ENCODE measurements at regions not wholly inside any gene's neighbourhood (a gene's known extent, or its start where the extent isn't known, plus 50 kb on each side); places are given as distances from the start of the nearest gene placed in this dataset.

DNA sequence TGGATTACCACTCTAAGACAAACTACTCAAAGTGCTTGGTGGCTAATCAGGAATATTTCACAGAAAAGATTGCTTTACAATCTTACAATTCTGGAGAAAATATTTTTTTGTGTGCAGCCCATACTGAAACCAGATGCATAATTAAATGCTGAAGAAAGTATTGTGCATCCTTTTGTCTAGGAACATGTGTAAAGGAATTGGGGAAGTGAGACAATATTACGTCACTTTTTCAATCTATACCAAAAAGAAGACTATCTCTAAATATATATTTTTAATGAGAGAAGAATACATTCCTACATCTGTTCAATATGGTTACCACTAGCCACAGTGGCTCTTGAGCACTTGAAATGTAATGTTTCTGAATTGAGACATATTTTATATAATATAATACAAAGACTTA lies 992.5 kb upstream of the ADGRB3 start:
- ChIA-PET POLR2A (no interaction called here), CTCF (no interaction called here)
- Histone ChIP-seq H3K4me3 (ENCODE audit: low read depth, low read length) (no peak overlapping the region), H3K9me3 (ENCODE audit: control insufficient read depth, insufficient read depth, low read depth, low read length) (no peaks in the 10 kb centered on the region), H3K4me1 (ENCODE audit: control insufficient read depth, insufficient read depth, low read length) (no peaks in the 10 kb centered on the region), H3K36me3 (ENCODE audit: control insufficient read depth in 2 of 2, insufficient read depth in 1 of 2, low read length in 2 of 2) (no peaks in the 10 kb centered on the region), H3K27ac (ENCODE audit: extremely low read depth, low read depth, low read length) (no peak overlapping the region)
- TF ChIP-seq PRDM1 (tag by site-specific recombination; IDR thresholded peaks at IDR 0.05) (no peak), GLI4 (tag by site-specific recombination; IDR thresholded peaks at IDR 0.05) (no peak), ZBTB1 (tag by site-specific recombination; IDR thresholded peaks at IDR 0.05) (no peak), HOXA7 (CRISPR knock-in tag; IDR thresholded peaks at IDR 0.05; ENCODE audit: borderline replicate concordance) (no peak), ZNF416 (tag by site-specific recombination; IDR thresholded peaks at IDR 0.05) (no peak), ZNF529 (tag by site-specific recombination; IDR thresholded peaks at IDR 0.05; ENCODE audit: insufficient replicate concordance) (no peak), ZNF311 (tag by site-specific recombination; IDR thresholded peaks at IDR 0.05; ENCODE audit: borderline replicate concordance) (no peak), ZNF404 (tag by site-specific recombination; IDR thresholded peaks at IDR 0.05) (no peak), ZBTB17 (tag by site-specific recombination; IDR thresholded peaks at IDR 0.05) (no peak), ZBTB48 (tag by site-specific recombination; IDR thresholded peaks at IDR 0.05) (no peak), ZNF555 (tag by site-specific recombination; conservative IDR thresholded peaks at IDR 0.05) (no peak), ZNF391 (tag by site-specific recombination; IDR thresholded peaks at IDR 0.05; ENCODE audit: borderline replicate concordance, low read depth) (no peak)
- TF ChIP-seq, protein P1, sequence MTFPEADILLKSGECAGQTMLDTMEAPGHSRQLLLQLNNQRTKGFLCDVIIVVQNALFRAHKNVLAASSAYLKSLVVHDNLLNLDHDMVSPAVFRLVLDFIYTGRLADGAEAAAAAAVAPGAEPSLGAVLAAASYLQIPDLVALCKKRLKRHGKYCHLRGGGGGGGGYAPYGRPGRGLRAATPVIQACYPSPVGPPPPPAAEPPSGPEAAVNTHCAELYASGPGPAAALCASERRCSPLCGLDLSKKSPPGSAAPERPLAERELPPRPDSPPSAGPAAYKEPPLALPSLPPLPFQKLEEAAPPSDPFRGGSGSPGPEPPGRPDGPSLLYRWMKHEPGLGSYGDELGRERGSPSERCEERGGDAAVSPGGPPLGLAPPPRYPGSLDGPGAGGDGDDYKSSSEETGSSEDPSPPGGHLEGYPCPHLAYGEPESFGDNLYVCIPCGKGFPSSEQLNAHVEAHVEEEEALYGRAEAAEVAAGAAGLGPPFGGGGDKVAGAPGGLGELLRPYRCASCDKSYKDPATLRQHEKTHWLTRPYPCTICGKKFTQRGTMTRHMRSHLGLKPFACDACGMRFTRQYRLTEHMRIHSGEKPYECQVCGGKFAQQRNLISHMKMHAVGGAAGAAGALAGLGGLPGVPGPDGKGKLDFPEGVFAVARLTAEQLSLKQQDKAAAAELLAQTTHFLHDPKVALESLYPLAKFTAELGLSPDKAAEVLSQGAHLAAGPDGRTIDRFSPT (tag by site-specific recombination; IDR thresholded peaks at IDR 0.05), result no peak
- TF ChIP-seq, protein P2, sequence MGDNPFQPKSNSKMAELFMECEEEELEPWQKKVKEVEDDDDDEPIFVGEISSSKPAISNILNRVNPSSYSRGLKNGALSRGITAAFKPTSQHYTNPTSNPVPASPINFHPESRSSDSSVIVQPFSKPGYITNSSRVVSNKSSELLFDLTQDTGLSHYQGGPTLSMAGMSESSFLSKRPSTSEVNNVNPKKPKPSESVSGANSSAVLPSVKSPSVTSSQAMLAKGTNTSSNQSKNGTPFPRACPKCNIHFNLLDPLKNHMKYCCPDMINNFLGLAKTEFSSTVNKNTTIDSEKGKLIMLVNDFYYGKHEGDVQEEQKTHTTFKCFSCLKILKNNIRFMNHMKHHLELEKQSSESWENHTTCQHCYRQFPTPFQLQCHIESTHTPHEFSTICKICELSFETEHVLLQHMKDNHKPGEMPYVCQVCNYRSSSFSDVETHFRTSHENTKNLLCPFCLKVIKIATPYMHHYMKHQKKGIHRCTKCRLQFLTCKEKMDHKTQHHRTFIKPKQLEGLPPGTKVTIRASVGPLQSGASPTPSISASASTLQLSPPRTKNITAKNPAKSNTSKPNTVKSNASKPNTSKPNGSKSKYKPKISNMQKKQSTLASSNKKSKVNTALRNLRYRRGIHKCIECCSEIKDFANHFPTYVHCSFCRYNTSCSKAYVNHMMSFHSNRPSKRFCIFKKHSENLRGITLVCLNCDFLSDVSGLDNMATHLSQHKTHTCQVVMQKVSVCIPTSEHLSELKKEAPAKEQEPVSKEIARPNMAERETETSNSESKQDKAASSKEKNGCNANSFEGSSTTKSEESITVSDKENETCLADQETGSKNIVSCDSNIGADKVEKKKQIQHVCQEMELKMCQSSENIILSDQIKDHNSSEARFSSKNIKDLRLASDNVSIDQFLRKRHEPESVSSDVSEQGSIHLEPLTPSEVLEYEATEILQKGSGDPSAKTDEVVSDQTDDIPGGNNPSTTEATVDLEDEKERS (tag by site-specific recombination; IDR thresholded peaks at IDR 0.05), result no peak
- TF ChIP-seq, protein P3, sequence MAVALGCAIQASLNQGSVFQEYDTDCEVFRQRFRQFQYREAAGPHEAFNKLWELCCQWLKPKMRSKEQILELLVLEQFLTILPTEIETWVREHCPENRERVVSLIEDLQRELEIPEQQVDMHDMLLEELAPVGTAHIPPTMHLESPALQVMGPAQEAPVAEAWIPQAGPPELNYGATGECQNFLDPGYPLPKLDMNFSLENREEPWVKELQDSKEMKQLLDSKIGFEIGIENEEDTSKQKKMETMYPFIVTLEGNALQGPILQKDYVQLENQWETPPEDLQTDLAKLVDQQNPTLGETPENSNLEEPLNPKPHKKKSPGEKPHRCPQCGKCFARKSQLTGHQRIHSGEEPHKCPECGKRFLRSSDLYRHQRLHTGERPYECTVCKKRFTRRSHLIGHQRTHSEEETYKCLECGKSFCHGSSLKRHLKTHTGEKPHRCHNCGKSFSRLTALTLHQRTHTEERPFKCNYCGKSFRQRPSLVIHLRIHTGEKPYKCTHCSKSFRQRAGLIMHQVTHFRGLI (tag by site-specific recombination; IDR thresholded peaks at IDR 0.05), result no peak
- TF ChIP-seq, protein P4, sequence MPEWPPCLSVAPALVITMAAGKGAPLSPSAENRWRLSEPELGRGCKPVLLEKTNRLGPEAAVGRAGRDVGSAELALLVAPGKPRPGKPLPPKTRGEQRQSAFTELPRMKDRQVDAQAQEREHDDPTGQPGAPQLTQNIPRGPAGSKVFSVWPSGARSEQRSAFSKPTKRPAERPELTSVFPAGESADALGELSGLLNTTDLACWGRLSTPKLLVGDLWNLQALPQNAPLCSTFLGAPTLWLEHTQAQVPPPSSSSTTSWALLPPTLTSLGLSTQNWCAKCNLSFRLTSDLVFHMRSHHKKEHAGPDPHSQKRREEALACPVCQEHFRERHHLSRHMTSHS (tag by site-specific recombination; IDR thresholded peaks at IDR 0.05), result no peak

DNA sequence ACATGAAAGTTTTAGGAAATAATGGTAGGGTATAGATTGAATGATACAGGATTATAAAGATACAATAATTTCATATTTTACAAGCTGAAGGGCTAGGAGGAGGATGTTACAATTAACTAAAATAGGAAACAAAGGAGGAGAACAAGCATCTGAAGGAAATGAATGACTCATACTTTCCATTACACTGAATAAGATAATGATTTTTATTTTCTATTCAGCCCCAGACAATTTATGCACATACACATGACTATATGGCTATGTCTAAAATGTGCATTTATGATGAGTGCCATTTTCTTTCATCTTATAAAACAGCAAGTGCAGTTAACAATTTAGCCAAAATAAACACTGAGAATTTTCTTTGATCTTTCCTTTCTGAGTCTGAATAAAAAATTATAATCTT lies 994.6 kb upstream of the ADGRB3 start:
- Histone ChIP-seq H3K4me3 (ENCODE audit: low read depth, low read length) (no peak overlapping the region), H3K4me1 (ENCODE audit: control insufficient read depth, insufficient read depth, low read length) (no peaks in the 10 kb centered on the region), H3K27ac (ENCODE audit: extremely low read depth, low read depth, low read length) (no peak overlapping the region), H3K36me3 (ENCODE audit: control insufficient read depth in 2 of 2, insufficient read depth in 1 of 2, low read length in 2 of 2) (no peaks in the 10 kb centered on the region), H3K9me3 (ENCODE audit: control insufficient read depth, insufficient read depth, low read depth, low read length) (no peaks in the 10 kb centered on the region)
- CTCF ChIA-PET, result interaction anchor here (0.6 kb wide), 1 partner anchor 963 kb away, joined by 3 read pairs; no protein-coding TSS in a partner anchor
- TF ChIP-seq ZNF555 (tag by site-specific recombination; conservative IDR thresholded peaks at IDR 0.05), result no peak
- no peak for TF ChIP-seq ZNF10 (tag by site-specific recombination; IDR thresholded peaks at IDR 0.05)
- no peak for TF ChIP-seq SP2 (tag by site-specific recombination; IDR thresholded peaks at IDR 0.05)
- POLR2A ChIA-PET, result no interaction called here

Measured in HEK293 (cell line).